ENCODE measurements at regions not wholly inside any gene's neighbourhood (a gene's known extent, or its start where the extent isn't known, plus 50 kb on each side); places are given as distances from the start of the nearest gene placed in this dataset.
"Not testable (repeated sequence)": the region's sequence is repeated elsewhere in the genome, so short reads cannot be mapped to it uniquely, and the experiment has no call there.

DNA sequence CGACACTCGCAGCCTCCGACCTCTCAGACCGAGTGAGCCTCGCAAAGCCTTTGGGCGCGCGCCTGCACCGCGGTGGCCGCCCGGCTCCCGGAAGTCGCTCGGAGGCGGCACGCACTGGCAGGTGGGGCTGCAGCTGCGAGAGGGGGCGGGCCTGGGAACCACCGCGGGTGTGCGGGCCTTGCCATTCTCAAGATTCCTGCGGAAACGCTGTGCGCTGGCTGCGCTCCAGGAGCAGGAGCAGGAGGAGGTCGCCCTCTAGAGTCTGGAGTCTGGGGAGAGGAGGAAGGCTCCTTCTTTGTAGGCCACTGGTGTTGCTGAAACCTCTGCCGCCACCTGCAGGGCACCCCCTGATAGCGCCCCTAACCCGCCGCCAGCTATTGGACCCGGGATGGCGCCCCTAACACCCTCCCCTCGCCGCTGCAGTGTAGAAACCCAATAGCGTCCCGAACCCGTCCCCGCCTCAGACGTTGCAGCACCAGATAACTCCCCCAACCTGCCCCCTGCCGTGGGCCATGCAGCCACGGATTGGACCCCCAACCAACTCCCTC lies 230.6 kb downstream of the LIPI start:
- TF ChIP-seq, protein P1, sequence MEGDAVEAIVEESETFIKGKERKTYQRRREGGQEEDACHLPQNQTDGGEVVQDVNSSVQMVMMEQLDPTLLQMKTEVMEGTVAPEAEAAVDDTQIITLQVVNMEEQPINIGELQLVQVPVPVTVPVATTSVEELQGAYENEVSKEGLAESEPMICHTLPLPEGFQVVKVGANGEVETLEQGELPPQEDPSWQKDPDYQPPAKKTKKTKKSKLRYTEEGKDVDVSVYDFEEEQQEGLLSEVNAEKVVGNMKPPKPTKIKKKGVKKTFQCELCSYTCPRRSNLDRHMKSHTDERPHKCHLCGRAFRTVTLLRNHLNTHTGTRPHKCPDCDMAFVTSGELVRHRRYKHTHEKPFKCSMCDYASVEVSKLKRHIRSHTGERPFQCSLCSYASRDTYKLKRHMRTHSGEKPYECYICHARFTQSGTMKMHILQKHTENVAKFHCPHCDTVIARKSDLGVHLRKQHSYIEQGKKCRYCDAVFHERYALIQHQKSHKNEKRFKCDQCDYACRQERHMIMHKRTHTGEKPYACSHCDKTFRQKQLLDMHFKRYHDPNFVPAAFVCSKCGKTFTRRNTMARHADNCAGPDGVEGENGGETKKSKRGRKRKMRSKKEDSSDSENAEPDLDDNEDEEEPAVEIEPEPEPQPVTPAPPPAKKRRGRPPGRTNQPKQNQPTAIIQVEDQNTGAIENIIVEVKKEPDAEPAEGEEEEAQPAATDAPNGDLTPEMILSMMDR (IDR thresholded peaks at IDR 0.05): not testable (repeated sequence)
- not testable (repeated sequence) for TF ChIP-seq POLR2A (IDR thresholded peaks at IDR 0.05)

All from ovary (tissue), 3 donors.